Common myeloid progenitor, CD34-positive (primary cell): ENCODE measurements at regions not wholly inside any gene's neighbourhood (a gene's known extent, or its start where the extent isn't known, plus 50 kb on each side); places are given as distances from the start of the nearest gene placed in this dataset.

Experiments used
- CTCF ChIA-PET: fragments of 350-600 bp; sonication (Branson Sonifier 250); formaldehyde crosslinking; loops from one replicate; lab custom pipeline; 2021; ENCODE audit warnings: antibody characterized with exemption; lab: Charles Lee
- POLR2A ChIA-PET: fragments of 350-600 bp; sonication (Branson Sonifier 250); formaldehyde crosslinking; loops from one replicate; lab custom pipeline; 2021; ENCODE audit warnings: antibody characterized with exemption; lab: Charles Lee
- DNase-seq, 3 donors: peaks; one replicate each; pipeline versions ENCODE4 v3.0.0 to v3.0.0-alpha.2; 2013
- H3K27ac ChIP-seq, 2 experiments: 1 replicate in 1 of 2; 2 replicates in 1 of 2; pipeline ENCODE4 v1.7.0; 2013; ENCODE audit warnings: inconsistent platforms in 2 of 2, low read length in 2 of 2, mild to moderate bottlenecking in 2 of 2, low read depth in 1 of 2, moderate library complexity in 1 of 2; ENCODE audit not compliant: severe bottlenecking in 2 of 2, insufficient read depth in 1 of 2, poor library complexity in 1 of 2
- H3K27me3 ChIP-seq, 5 experiments: replicated peaks in 2 of 5; 1 replicate in 3 of 5; 2 replicates in 2 of 5; pipeline versions ENCODE4 v1.6.1 to v1.7.0; 2013; ENCODE audit warnings: low read length in 4 of 5, mild to moderate bottlenecking in 2 of 5, moderate library complexity in 2 of 5, inconsistent platforms in 1 of 5; ENCODE audit not compliant: insufficient read depth in 5 of 5, control insufficient read depth in 4 of 5
- H3K36me3 ChIP-seq, 4 experiments: 1 replicate in 2 of 4; 2 replicates in 2 of 4; pipeline versions ENCODE4 v1.6.1 to v1.7.0; 2013; ENCODE audit warnings: low read length in 3 of 4, control low read depth in 1 of 4, mild to moderate bottlenecking in 1 of 4; ENCODE audit not compliant: control insufficient read depth in 4 of 4, insufficient read depth in 4 of 4
- H3K4me1 ChIP-seq, 4 experiments: 1 replicate in 3 of 4; 2 replicates in 1 of 4; pipeline versions ENCODE4 v1.6.1 to v1.7.1; 2013; ENCODE audit warnings: low read length in 3 of 4, mild to moderate bottlenecking in 3 of 4, control low read depth in 1 of 4, inconsistent platforms in 1 of 4, moderate library complexity in 1 of 4; ENCODE audit not compliant: control insufficient read depth in 4 of 4, insufficient read depth in 4 of 4; ENCODE audit errors: control extremely low read depth in 1 of 4
- H3K4me3 ChIP-seq, 7 experiments: 1 replicate in 4 of 7; 2 replicates in 3 of 7; pipeline versions ENCODE4 v1.5.1 to v1.7.0; 2013; ENCODE audit warnings: mild to moderate bottlenecking in 7 of 7, low read length in 6 of 7, moderate library complexity in 6 of 7, inconsistent platforms in 2 of 7, low read depth in 2 of 7, control low read depth in 1 of 7; ENCODE audit not compliant: insufficient read depth in 4 of 7, control insufficient read depth in 1 of 7; ENCODE audit errors: extremely low read depth in 1 of 7
- H3K9me3 ChIP-seq, 5 experiments: 1 replicate in 4 of 5; 2 replicates in 1 of 5; pipeline versions ENCODE4 v1.6.1 to v1.7.1; 2013; ENCODE audit warnings: low read length in 4 of 5, mild to moderate bottlenecking in 2 of 5, inconsistent platforms in 1 of 5, low read depth in 1 of 5, moderate library complexity in 1 of 5; ENCODE audit not compliant: control insufficient read depth in 4 of 5, insufficient read depth in 2 of 5; ENCODE audit errors: control extremely low read depth in 1 of 5
- WGBS: methylation state at CpG from one replicate; pipeline ENCODE4 v1.1.5; 2013; ENCODE audit not compliant: insufficient coverage; 5-methylcytosine and 5-hydroxymethylcytosine counted together

DNA sequence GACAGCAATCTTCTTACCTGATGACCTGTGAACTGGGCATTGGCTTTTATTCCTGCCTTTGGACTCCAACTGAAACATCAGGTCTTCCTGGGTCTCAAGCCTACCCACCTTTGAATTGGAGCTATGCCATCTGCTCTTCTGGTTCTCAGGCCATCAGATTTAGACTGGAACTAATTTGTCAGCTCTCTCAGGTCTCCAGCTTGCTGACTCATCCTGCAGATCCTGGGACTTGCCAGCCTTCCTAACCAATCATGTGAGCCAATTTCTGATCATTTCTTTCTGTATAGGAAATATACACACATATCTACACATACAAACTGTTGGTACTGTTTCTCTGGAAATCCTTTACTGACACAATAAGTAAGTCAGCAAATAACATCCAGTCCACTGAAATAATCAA, 65.3 kb upstream of the TSPAN8 start:
- Histone ChIP-seq H3K4me1 (no peaks in the 10 kb centered on the region), H3K27ac (no peak overlapping the region), H3K36me3 (no peaks in the 10 kb centered on the region), H3K27me3 (no peaks in the 10 kb centered on the region), H3K4me3 (no peak overlapping the region), H3K9me3 (no peaks in the 10 kb centered on the region)
- ChIA-PET POLR2A (no interaction called here), CTCF (interaction anchor here (1.2 kb wide), 1 partner anchor 17 kb away, joined by 3 read pairs; no protein-coding TSS in a partner anchor)
- no peak for DNase-seq

DNA sequence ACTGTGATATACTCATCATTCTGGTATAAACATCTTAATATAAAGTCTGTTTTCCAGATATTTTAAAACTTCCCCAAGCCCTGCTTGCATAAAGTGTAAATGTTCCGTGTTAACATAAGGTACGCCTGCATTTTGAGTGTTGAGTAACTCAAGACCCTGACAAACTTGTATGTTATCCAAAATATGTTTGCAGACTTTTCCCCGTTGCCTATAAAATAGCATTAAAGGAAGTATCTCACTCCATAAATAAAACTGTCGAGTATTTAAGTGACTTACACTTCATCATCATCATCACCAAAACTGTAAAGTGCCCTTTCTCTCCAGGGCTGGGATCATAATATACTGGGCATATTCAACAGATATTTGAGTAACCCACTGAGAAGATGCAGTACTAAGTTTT, 64.6 kb upstream of the TSPAN8 start:
- Histone ChIP-seq H3K27me3 (no peaks in the 10 kb centered on the region), H3K9me3 (no peaks in the 10 kb centered on the region), H3K36me3 (no peaks in the 10 kb centered on the region), H3K4me3 (no peak overlapping the region), H3K27ac (no peak overlapping the region), H3K4me1 (no peaks in the 10 kb centered on the region)
- ChIA-PET CTCF (interaction anchor here (1.4 kb wide), 1 partner anchor 8 kb away, joined by 4 read pairs; no protein-coding TSS in a partner anchor), POLR2A (no interaction called here)
- DNase-seq, result no peak
- WGBS, result 96% methylated on average over 4 of the region's 4 CpGs

DNA sequence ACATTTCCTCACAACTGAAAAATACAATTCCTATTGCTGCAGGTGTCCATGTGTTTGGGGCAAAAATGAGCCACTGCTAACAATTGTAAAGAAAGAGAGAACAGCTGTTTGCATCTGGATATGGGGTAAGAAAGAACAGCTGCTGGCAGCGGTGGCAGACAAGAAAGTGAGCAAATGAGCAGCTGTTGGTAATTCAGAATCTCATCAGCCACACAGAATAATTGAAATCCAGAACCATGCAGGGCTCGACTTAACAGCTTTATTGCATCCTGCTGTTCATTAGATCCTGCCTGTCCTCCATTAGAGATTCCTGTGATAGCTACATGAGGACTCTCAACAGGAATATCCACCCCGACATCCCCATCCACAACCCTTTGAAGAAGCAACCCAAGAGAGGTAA, 62.5 kb upstream of the TSPAN8 start:
- Histone ChIP-seq H3K27me3 (no peaks in the 10 kb centered on the region), H3K4me3 (no peak overlapping the region), H3K4me1 (no peaks in the 10 kb centered on the region), H3K27ac (no peak overlapping the region), H3K9me3 (no peaks in the 10 kb centered on the region), H3K36me3 (no peaks in the 10 kb centered on the region)
- 95% methylated on average over 2 of the region's 3 CpGs for WGBS
- POLR2A ChIA-PET, result no interaction called here
- DNase-seq, result no peak
- CTCF ChIA-PET, result interaction anchor here (1.0 to 4.4 kb wide), 4 partner anchors 11 to 331 kb away, joined by 4 to 30 read pairs (median 4); no protein-coding TSS in a partner anchor

DNA sequence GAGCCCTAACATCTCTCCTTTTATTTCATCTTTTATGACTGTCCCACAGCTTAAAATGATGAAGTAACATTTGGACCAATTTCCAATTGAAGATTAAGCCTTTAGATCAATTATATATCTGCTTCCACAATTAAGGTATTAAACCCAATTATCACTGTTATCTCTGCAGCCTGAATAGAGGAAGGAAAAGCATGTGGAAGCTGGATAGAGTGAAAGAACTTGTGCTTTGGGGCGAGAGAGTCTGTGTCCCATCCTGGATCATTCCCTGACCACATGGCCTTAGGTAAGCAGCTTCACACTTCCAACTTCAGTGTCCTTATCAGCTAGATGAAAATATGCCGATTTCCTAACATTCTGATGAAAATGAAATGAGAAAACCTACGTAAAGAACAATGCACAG, 61.4 kb upstream of the TSPAN8 start:
- Histone ChIP-seq H3K27me3 (no peaks in the 10 kb centered on the region), H3K27ac (no peak overlapping the region), H3K4me3 (no peak overlapping the region), H3K36me3 (no peaks in the 10 kb centered on the region), H3K4me1 (no peaks in the 10 kb centered on the region), H3K9me3 (no peaks in the 10 kb centered on the region)
- ChIA-PET CTCF (interaction anchor here (1.0 to 4.4 kb wide), 6 partner anchors 12 to 528 kb away, joined by 3 to 30 read pairs (median 4); no protein-coding TSS in a partner anchor), POLR2A (no interaction called here)
- 60% methylated on average over 1 of the region's 3 CpGs for WGBS
- no peak for DNase-seq

DNA sequence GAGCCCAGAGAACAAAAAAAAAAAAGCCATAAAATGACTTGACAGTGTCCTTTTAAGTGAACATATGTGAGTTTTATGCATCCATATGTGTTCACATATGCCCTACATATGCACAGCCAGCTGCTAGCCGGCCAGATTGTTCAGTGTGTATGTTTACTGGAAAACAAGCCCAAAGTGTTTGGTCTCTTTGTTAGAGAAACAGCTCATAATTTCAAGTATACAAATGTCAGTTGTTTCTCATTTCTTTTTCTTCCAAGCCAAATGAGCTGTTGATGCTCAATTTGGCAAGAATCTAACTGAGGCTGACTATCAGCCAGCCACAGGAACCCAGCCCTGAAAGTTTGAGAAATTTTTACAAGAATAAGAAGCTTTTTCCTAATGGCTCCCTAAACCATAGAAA, 60.8 kb upstream of the TSPAN8 start:
- CTCF ChIA-PET, result interaction anchor here (1.0 to 4.4 kb wide), 8 partner anchors 8 to 528 kb away, joined by 3 to 30 read pairs (median 4); no protein-coding TSS in a partner anchor
- H3K4me3 ChIP-seq, result no peak overlapping the region
- WGBS, result no CpG with 5 or more reads among the region's 1 CpG

DNA sequence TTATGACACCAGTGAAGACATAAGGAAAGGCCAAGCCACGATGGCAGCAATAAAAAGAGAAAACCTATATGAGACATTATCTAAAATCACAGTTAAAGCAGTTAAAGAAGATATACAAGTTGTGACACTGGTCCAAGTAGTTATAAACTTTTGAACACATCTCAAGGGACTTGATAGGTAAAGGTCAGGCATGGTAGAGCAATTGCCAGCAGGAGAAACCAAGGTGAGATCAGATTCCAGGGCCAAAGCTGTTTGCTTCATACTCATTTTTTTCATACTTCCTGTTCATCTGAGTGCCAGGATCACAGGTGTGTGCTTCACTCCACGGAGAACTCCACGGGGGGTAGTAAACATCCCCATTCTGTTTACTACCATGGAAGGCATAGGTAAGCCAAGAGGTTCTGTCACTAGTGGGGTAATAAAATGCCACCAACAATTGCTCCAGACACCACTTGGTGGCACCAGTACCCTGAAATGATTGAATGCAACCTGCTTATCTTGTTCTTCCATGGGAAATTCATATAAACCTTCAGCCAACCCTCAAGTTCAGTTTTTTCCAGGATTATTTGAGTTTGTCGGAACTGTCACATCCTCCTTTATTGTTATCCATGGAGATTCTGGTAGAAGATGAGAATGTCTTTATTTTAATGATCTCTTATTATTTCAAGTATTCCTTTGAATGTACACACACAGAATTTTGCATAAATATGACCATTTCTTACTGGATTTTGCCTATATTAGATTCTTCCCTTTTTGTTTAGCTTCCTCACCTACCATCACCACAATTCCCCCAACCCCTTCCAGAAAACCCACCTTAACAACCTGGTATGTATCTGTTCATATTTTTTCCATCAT, 59.2 kb upstream of the TSPAN8 start:
- Histone ChIP-seq H3K27ac (no peak overlapping the region), H3K4me3 (no peak overlapping the region), H3K36me3 (no peaks in the 10 kb centered on the region), H3K4me1 (no peaks in the 10 kb centered on the region), H3K9me3 (no peaks in the 10 kb centered on the region), H3K27me3 (no peaks in the 10 kb centered on the region)
- 42% methylated on average over 2 of the region's 4 CpGs for WGBS
- ChIA-PET POLR2A (no interaction called here), CTCF (interaction anchor here (1.0 to 4.4 kb wide), 7 partner anchors 10 to 531 kb away, joined by 3 to 30 read pairs (median 4); no protein-coding TSS in a partner anchor)
- peak; percentile 57 to 68 (median 60) for DNase-seq

More for the DNA sequence above, 60.8 kb upstream of the TSPAN8 start:
- POLR2A ChIA-PET, result no interaction called here
- no peaks in the 10 kb centered on the region for H3K27me3 ChIP-seq
- no peaks in the 10 kb centered on the region for H3K4me1 ChIP-seq
- no peak for DNase-seq
- H3K9me3 ChIP-seq, result no peaks in the 10 kb centered on the region
- no peaks in the 10 kb centered on the region for H3K36me3 ChIP-seq
- no peak overlapping the region for H3K27ac ChIP-seq
